GM06990 (cell line): ENCODE measurements at regions not wholly inside any gene's neighbourhood (a gene's known extent, or its start where the extent isn't known, plus 50 kb on each side); places are given as distances from the start of the nearest gene placed in this dataset.

ENCODE experiments used
- DNase-seq: peaks from one replicate; pipeline ENCODE4 v3.0.0-alpha.2; 2011; ENCODE audit not compliant: insufficient read length; ENCODE audit errors: extremely low read depth
- H3K27me3 ChIP-seq: replicated peaks from 2 replicates; pipeline ENCODE4 v1.6.0; 2011; ENCODE audit warnings: low read length; ENCODE audit not compliant: control insufficient read depth, insufficient read depth
- H3K36me3 ChIP-seq: 2 replicates; pipeline ENCODE4 v1.5.1; 2011; ENCODE audit warnings: low read length; ENCODE audit not compliant: control insufficient read depth, insufficient read depth
- H3K4me3 ChIP-seq: replicated peaks from 2 replicates; pipeline ENCODE4 v1.5.1; 2011; ENCODE audit warnings: low read depth, mild to moderate bottlenecking, control low read depth, low read length
- CTCF ChIP-seq: IDR thresholded peaks from 2 replicates; pipeline ENCODE4 v1.5.1; 2011; ENCODE audit warnings: low read length, control low read depth, mild to moderate bottlenecking, inconsistent platforms; ENCODE audit not compliant: insufficient read depth, poor library complexity, severe bottlenecking

GRCh38 chr16:27722207-27722606, 172.3 kb downstream of the KATNIP start:
- DNase-seq: no peak
- H3K27me3 ChIP-seq: no peaks in the 10 kb centered on the region
- TF ChIP-seq CTCF: no peak
- H3K36me3 ChIP-seq: no peaks in the 10 kb centered on the region; the same call in 1 of the 2 replicates
- no peak overlapping the region for H3K4me3 ChIP-seq

- no peaks in the 10 kb centered on the region for H3K27me3 ChIP-seq
- no peak for DNase-seq
- H3K36me3 ChIP-seq: no peaks in the 10 kb centered on the region; the same call in 1 of the 2 replicates
- no peak for TF ChIP-seq CTCF
- no peak overlapping the region for H3K4me3 ChIP-seq
These were observed 173.0 kb downstream of the KATNIP start for GRCh38 chr16:27722892-27723450.

- no peaks in the 10 kb centered on the region; the same call in 1 of the 2 replicates for H3K36me3 ChIP-seq
- TF ChIP-seq CTCF: no peak
- no peak for DNase-seq
- no peaks in the 10 kb centered on the region for H3K27me3 ChIP-seq
- no peak overlapping the region for H3K4me3 ChIP-seq
These were observed 174.0 kb downstream of the KATNIP start for GRCh38 chr16:27723711-27724481.

GRCh38 chr16:27724482-27725235, 174.7 kb downstream of the KATNIP start:
- TF ChIP-seq CTCF: no peak
- DNase-seq: no peak
- Histone ChIP-seq H3K27me3 (no peaks in the 10 kb centered on the region), H3K4me3 (no peak overlapping the region), H3K36me3 (no peaks in the 10 kb centered on the region; the same call in 1 of the 2 replicates)

- no peak for DNase-seq
- Histone ChIP-seq H3K4me3 (no peak overlapping the region), H3K27me3 (no peaks in the 10 kb centered on the region), H3K36me3 (no peaks in the 10 kb centered on the region; the same call in 1 of the 2 replicates)
- no peak for TF ChIP-seq CTCF
These were observed 175.5 kb downstream of the KATNIP start for GRCh38 chr16:27725236-27726000.
